Ectodermal cell (in vitro differentiated cells): ENCODE measurements at regions not wholly inside any gene's neighbourhood (a gene's known extent, or its start where the extent isn't known, plus 50 kb on each side); places are given as distances from the start of the nearest gene placed in this dataset.

ENCODE experiments used
- H3K27ac ChIP-seq: 2 replicates; pipeline ENCODE4 v1.7.0; 2013; ENCODE audit warnings: mild to moderate bottlenecking, low read depth, low read length; ENCODE audit not compliant: insufficient read depth, poor library complexity, severe bottlenecking
- H3K27me3 ChIP-seq: 2 replicates; pipeline ENCODE4 v1.7.0; 2013; ENCODE audit warnings: mild to moderate bottlenecking, low read length; ENCODE audit not compliant: insufficient read depth, control insufficient read depth, poor library complexity, severe bottlenecking
- H3K36me3 ChIP-seq: one replicate; pipeline ENCODE4 v1.7.0; 2013; ENCODE audit warnings: low read length; ENCODE audit not compliant: control insufficient read depth, insufficient read depth
- H3K4me1 ChIP-seq: one replicate; pipeline ENCODE4 v1.7.0; 2013; ENCODE audit warnings: low read length; ENCODE audit not compliant: control insufficient read depth, insufficient read depth
- H3K4me3 ChIP-seq: 2 replicates; pipeline ENCODE4 v1.7.0; 2013; ENCODE audit warnings: low read depth, low read length, control low read depth; ENCODE audit not compliant: insufficient read depth
- H3K9me3 ChIP-seq: 2 replicates; pipeline ENCODE4 v1.7.0; 2013; ENCODE audit warnings: mild to moderate bottlenecking, low read length, moderate library complexity; ENCODE audit not compliant: control insufficient read depth
- WGBS, 2 experiments: methylation state at CpG; one replicate each; pipeline ENCODE4 v1.1.7; 2013; ENCODE audit warnings: missing lambda C conversion rate in 2 of 2; 5-methylcytosine and 5-hydroxymethylcytosine counted together

GRCh38 chr7:136179851-136180721, 202.9 kb upstream of the MTPN start:
- 70 to 82% methylated on average over 4 to 5 of the region's 5 CpGs for WGBS, 2 experiments
- no peak overlapping the region for H3K27ac ChIP-seq

DNA sequence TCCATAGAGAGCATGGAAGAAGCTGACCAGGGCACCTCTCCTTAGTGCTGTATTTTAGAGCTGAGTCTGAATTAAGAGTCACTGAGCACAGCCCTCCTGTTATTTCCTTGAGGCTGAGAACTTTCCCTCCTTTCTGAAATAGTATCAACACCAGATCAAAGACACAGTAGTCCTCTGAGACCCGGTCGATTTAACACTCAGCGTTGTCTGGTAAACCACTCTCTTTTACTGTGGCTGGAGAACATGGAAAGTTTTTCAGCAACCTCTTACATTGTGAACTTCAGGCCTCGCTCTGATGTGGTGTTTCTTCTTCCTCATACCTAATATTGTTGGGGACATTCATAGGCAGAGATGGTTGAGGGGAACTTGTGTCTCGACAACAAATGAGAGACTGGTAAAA, 202.0 kb upstream of the MTPN start:
- Histone ChIP-seq H3K4me1 (peaks cover 3% of the 10 kb centered on the region), H3K27ac (no peak overlapping the region), H3K9me3 (no peaks in the 10 kb centered on the region), H3K27me3 (no peaks in the 10 kb centered on the region), H3K36me3 (no peaks in the 10 kb centered on the region), H3K4me3 (no peak overlapping the region)
- whole genome bisulfite sequencing, 2 experiments: 83 to 85% methylated on average over 4 to 5 of the region's 5 CpGs

More at GRCh38 chr7:136179851-136180721, 202.9 kb upstream of the MTPN start:
- Histone ChIP-seq H3K9me3 (no peaks in the 10 kb centered on the region), H3K4me3 (no peak overlapping the region), H3K4me1 (no peaks in the 10 kb centered on the region), H3K27me3 (no peaks in the 10 kb centered on the region), H3K36me3 (no peaks in the 10 kb centered on the region)

- Histone ChIP-seq H3K4me3 (no peak overlapping the region), H3K27me3 (no peaks in the 10 kb centered on the region), H3K9me3 (no peaks in the 10 kb centered on the region), H3K4me1 (peaks cover 8% of the 10 kb centered on the region), H3K27ac (no peak overlapping the region), H3K36me3 (no peaks in the 10 kb centered on the region)
- 96 to 98% methylated on average over 3 to 5 of the region's 5 CpGs for WGBS, 2 experiments
Measured at GRCh38 chr7:136174477-136175125, 197.4 kb upstream of the MTPN start.

DNA sequence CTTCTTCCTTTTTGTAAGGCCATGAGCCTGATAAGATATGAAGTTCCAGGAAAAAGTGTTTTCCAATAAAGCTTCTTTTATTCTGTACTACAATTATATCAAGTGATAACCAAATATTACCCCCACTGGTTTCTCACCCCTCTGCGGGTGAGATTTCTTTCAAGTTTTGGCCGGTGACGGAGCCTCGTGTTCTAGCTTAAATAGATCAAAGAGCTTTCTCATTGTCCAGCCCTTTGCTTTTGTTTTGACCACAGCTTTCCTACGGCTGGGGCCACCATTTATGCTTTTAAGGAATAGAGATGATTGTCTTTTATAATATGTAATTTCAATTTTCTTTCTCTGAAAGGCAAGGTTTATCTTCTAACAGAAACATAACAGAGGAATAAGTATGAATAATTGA, 196.7 kb upstream of the MTPN start:
- WGBS, 2 experiments: 52 to 57% methylated on average over 4 to 5 of the region's 5 CpGs

DNA sequence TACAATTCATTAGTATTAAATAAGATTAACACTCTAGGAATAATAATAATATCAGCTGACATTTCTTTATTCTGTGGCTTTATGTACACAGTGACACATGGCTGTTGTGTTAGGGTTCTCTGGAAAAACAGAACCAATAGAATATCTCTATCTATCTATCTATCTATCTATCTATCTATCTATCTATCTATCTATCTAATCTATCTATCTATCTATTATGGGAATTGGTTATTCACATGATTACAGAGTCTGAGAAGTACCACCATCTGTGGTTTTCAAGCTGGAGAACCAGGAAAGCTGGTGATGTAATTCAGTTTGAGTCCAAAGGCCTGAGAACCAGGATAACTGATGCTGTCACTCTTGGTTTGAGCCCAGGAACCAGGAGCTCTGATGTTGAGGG, 194.1 kb upstream of the MTPN start:
- Histone ChIP-seq H3K4me3 (no peak overlapping the region), H3K27ac (no peak overlapping the region), H3K27me3 (no peaks in the 10 kb centered on the region), H3K36me3 (no peaks in the 10 kb centered on the region), H3K4me1 (peaks cover 8% of the 10 kb centered on the region), H3K9me3 (no peaks in the 10 kb centered on the region)

More for the DNA sequence above, 196.7 kb upstream of the MTPN start:
- Histone ChIP-seq H3K36me3 (no peaks in the 10 kb centered on the region), H3K9me3 (no peaks in the 10 kb centered on the region), H3K4me3 (no peak overlapping the region), H3K27me3 (no peaks in the 10 kb centered on the region), H3K4me1 (peaks cover 8% of the 10 kb centered on the region), H3K27ac (no peak overlapping the region)

- H3K9me3 ChIP-seq: no peaks in the 10 kb centered on the region
- WGBS, 2 experiments: 87 to 88% methylated on average over 2 of the region's 2 CpGs
- peaks cover 2% of the 10 kb centered on the region for H3K4me1 ChIP-seq
- H3K27me3 ChIP-seq: no peaks in the 10 kb centered on the region
- H3K27ac ChIP-seq: no peak overlapping the region
- H3K4me3 ChIP-seq: no peak overlapping the region
- H3K36me3 ChIP-seq: no peaks in the 10 kb centered on the region
Measured at GRCh38 chr7:136168821-136169220, 191.7 kb upstream of the MTPN start.

- Histone ChIP-seq H3K4me1 (no peaks in the 10 kb centered on the region), H3K27ac (no peak overlapping the region), H3K4me3 (no peak overlapping the region), H3K27me3 (no peaks in the 10 kb centered on the region), H3K9me3 (no peaks in the 10 kb centered on the region), H3K36me3 (no peaks in the 10 kb centered on the region)
- WGBS, 2 experiments: 89 to 94% methylated on average over 3 to 4 of the region's 4 CpGs
Measured at GRCh38 chr7:136167991-136168390, 190.8 kb upstream of the MTPN start.

- Histone ChIP-seq H3K9me3 (no peaks in the 10 kb centered on the region), H3K4me1 (no peaks in the 10 kb centered on the region), H3K36me3 (no peaks in the 10 kb centered on the region), H3K4me3 (no peak overlapping the region), H3K27ac (no peak overlapping the region), H3K27me3 (no peaks in the 10 kb centered on the region)
- WGBS, 2 experiments: 95 to 96% methylated on average over 1 of the region's 1 CpG
Measured at GRCh38 chr7:136166521-136166920, 189.4 kb upstream of the MTPN start.

- Histone ChIP-seq H3K27me3 (no peaks in the 10 kb centered on the region), H3K4me1 (no peaks in the 10 kb centered on the region), H3K27ac (no peak overlapping the region), H3K36me3 (no peaks in the 10 kb centered on the region), H3K9me3 (no peaks in the 10 kb centered on the region), H3K4me3 (no peak overlapping the region)
- 94 to 97% methylated on average over 4 of the region's 4 CpGs for WGBS, 2 experiments
Measured at GRCh38 chr7:136163340-136163801, 186.2 kb upstream of the MTPN start.

- H3K27ac ChIP-seq: no peak overlapping the region
- no peaks in the 10 kb centered on the region for H3K4me1 ChIP-seq
- no peaks in the 10 kb centered on the region for H3K36me3 ChIP-seq
- 91 to 92% methylated on average over 1 of the region's 1 CpG for WGBS, 2 experiments
- no peaks in the 10 kb centered on the region for H3K27me3 ChIP-seq
- H3K4me3 ChIP-seq: no peak overlapping the region
- H3K9me3 ChIP-seq: no peaks in the 10 kb centered on the region
Measured at GRCh38 chr7:136150311-136150710, 173.2 kb upstream of the MTPN start.
